Colonic mucosa (tissue), 4 donors: ENCODE measurements at regions not wholly inside any gene's neighbourhood (a gene's known extent, or its start where the extent isn't known, plus 50 kb on each side); places are given as distances from the start of the nearest gene placed in this dataset.
"Not testable (repeated sequence)": the region's sequence is repeated elsewhere in the genome, so short reads cannot be mapped to it uniquely, and the experiment has no call there.

ENCODE experiments used
- DNase-seq: peaks from one replicate; pipeline ENCODE4 v3.0.0-alpha.2; 2020
- H3K27ac ChIP-seq: fragments of 200-600 bp; one replicate; pipeline ENCODE4 v1.8.0; 2021
- H3K27me3 ChIP-seq: fragments of 200-600 bp; one replicate; pipeline ENCODE4 v1.8.0; 2021
- H3K36me3 ChIP-seq: fragments of 200-600 bp; one replicate; pipeline ENCODE4 v1.8.0; 2021
- H3K4me1 ChIP-seq: fragments of 200-600 bp; one replicate; pipeline ENCODE4 v1.8.0; 2021; ENCODE audit warnings: mild to moderate bottlenecking
- H3K4me3 ChIP-seq: fragments of 200-600 bp; one replicate; pipeline ENCODE4 v1.8.0; 2021
- H3K9ac ChIP-seq, 2 donors: one replicate each; pipeline ENCODE4 v1.7.0; 2013; ENCODE audit warnings: control low read depth in 2 of 2, low read depth in 2 of 2, low read length in 2 of 2
- H3K9me3 ChIP-seq: fragments of 200-600 bp; one replicate; pipeline ENCODE4 v1.8.0; 2021
- CTCF ChIP-seq: fragments of 200-600 bp; IDR thresholded peaks from one replicate; pipeline ENCODE4 v1.8.0; 2022; ENCODE audit warnings: antibody characterized with exemption, mild to moderate bottlenecking
- intact Hi-C: fragments of 100-400 bp; cut with DNase I; formaldehyde crosslinking; loops from one replicate; pipeline ENCODE4 v1.14.1; 2022
- donor health status: healthy.
- donor health status: DM: no; HTN: no; CAD: no.
- donor health status: DM: no; HTN: no; CAD: no.

GRCh38 chr1:99424087-99424486 is 159.8 kb downstream of the PLPPR4 start:
- TF ChIP-seq CTCF, result no peak
- H3K27me3 ChIP-seq, result no peaks in the 10 kb centered on the region

DNA sequence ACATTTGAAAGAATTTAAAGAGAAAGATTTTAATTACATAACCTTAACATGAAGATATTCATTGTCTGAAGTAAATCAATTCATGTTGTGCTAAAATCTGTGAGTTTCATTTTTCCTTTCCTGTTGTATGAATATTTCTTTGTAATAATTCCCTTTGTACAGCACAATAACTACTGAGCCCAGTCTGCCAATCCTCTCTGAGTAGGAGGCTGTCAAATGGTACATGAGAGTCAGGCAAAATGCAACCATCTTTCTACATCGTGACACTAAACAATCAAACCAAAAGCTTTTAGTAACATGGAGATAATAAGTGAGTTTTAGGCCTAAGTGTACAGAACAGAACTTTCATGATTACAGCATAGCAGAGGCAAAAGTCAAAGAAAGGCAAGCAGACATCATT is 165.5 kb downstream of the PLPPR4 start:
- Histone ChIP-seq H3K9me3 (no peaks in the 10 kb centered on the region), H3K4me3 (no peak overlapping the region), H3K4me1 (no peaks in the 10 kb centered on the region), H3K27ac (no peak overlapping the region), H3K27me3 (no peaks in the 10 kb centered on the region), H3K9ac (no peak overlapping the region), H3K36me3 (no peaks in the 10 kb centered on the region)
- no peak for TF ChIP-seq CTCF
- intact Hi-C loops, result no loop called here
- no peak for DNase-seq

More at GRCh38 chr1:99424087-99424486, 159.8 kb downstream of the PLPPR4 start:
- Histone ChIP-seq H3K9me3 (no peaks in the 10 kb centered on the region), H3K27ac (no peak overlapping the region), H3K4me3 (no peak overlapping the region), H3K9ac (no peak overlapping the region), H3K4me1 (no peaks in the 10 kb centered on the region), H3K36me3 (no peaks in the 10 kb centered on the region)
- intact Hi-C loops, result no loop called here
- no peak for DNase-seq

GRCh38 chr1:99438656-99439230 is 174.5 kb downstream of the PLPPR4 start:
- H3K27me3 ChIP-seq, result no peaks in the 10 kb centered on the region
- no peak for TF ChIP-seq CTCF
- H3K9me3 ChIP-seq, result no peaks in the 10 kb centered on the region
- H3K4me3 ChIP-seq, result no peak overlapping the region
- intact Hi-C loops, result no loop called here
- no peak for DNase-seq
- no peaks in the 10 kb centered on the region for H3K4me1 ChIP-seq
- no peak overlapping the region for H3K9ac ChIP-seq
- H3K36me3 ChIP-seq, result no peaks in the 10 kb centered on the region
- H3K27ac ChIP-seq, result no peak overlapping the region

- Histone ChIP-seq H3K9me3 (no peaks in the 10 kb centered on the region), H3K9ac (no peak overlapping the region), H3K4me3 (no peak overlapping the region), H3K4me1 (no peaks in the 10 kb centered on the region), H3K27ac (no peak overlapping the region), H3K27me3 (no peaks in the 10 kb centered on the region), H3K36me3 (no peaks in the 10 kb centered on the region)
- no peak for DNase-seq
- no peak for TF ChIP-seq CTCF
- intact Hi-C loops, result no loop called here
Measured at GRCh38 chr1:99439433-99440075, 175.3 kb downstream of the PLPPR4 start.

GRCh38 chr1:99441299-99442095 is 177.2 kb downstream of the PLPPR4 start:
- no peaks in the 10 kb centered on the region for H3K36me3 ChIP-seq
- H3K27me3 ChIP-seq, result no peaks in the 10 kb centered on the region
- H3K9ac ChIP-seq, result no peak overlapping the region
- DNase-seq, result no peak
- no peak overlapping the region for H3K27ac ChIP-seq
- no peak for TF ChIP-seq CTCF
- intact Hi-C loops, result no loop called here
- no peaks in the 10 kb centered on the region for H3K4me1 ChIP-seq
- no peaks in the 10 kb centered on the region for H3K9me3 ChIP-seq
- H3K4me3 ChIP-seq, result no peak overlapping the region

DNA sequence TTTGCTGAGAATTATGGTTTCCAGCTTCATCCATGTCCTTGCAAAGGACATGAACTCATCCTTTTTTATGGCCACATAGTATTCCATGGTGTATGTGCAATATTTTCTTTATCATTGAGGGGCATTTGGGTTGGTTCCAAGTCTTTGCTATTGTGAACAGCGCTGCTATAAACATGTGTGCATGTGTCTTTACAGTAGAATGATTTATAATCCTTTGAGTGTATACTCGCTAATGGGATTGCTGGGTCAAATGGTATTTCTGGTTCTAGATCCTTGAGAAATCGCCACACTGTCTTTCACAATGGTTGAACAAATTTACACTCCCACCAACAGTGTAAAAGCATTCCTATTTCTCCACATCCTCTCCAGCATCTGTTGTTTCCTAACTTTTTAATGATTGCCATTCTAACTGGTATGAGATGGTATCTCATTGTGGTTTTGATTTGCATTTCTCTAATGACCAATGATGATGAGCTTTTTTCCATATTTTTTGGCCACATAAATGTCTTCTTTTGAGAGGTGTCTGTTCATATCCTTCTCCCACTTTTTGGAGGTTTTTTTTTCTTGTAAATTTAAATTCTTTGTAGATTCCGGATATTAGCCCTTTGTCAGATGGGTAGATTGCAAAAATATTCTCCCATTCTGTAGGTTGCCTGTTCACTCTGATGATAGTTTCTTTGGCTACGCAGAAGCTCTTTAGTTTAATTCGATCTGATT is 180.1 kb downstream of the PLPPR4 start:
- H3K9ac ChIP-seq, DNase-seq, H3K27me3 ChIP-seq, H3K4me3 ChIP-seq, H3K9me3 ChIP-seq, H3K4me1 ChIP-seq, H3K27ac ChIP-seq, intact Hi-C loops, H3K36me3 ChIP-seq: not testable (repeated sequence)
